GM23338 (cell line): ENCODE measurements at regions not wholly inside any gene's neighbourhood (a gene's known extent, or its start where the extent isn't known, plus 50 kb on each side); places are given as distances from the start of the nearest gene placed in this dataset.

Experiments
- ATAC-seq: fragments of 200-7000 bp; cut with Tn5 transposase; 3 replicates; pipeline ENCODE4 v1.9.1; 2020
- DNase-seq: peaks from one replicate; pipeline ENCODE4 v3.0.0-alpha.2; 2015; ENCODE audit warnings: low spot score
- H2AFZ ChIP-seq: fragments of 200-600 bp; sonication (generic); 2 replicates; pipeline ENCODE4 v1.8.0; 2016; ENCODE audit warnings: antibody characterized with exemption, mild to moderate bottlenecking, moderate library complexity
- H3F3A ChIP-seq: fragments of 200-600 bp; sonication (generic); replicated peaks from 2 replicates; pipeline ENCODE4 v1.8.0; 2017; ENCODE audit warnings: antibody characterized with exemption, mixed run types, low read depth
- H3K27ac ChIP-seq: fragments of 200-600 bp; sonication (generic); 2 replicates; pipeline ENCODE4 v1.6.1; 2016; ENCODE audit warnings: low read depth
- H3K27me3 ChIP-seq: fragments of 200-600 bp; sonication (generic); 2 replicates; pipeline ENCODE4 v1.8.0; 2016; ENCODE audit warnings: mild to moderate bottlenecking, mixed run types, moderate library complexity; ENCODE audit not compliant: insufficient read depth
- H3K36me3 ChIP-seq: fragments of 200-600 bp; sonication (generic); 2 replicates; pipeline ENCODE4 v1.8.0; 2016; ENCODE audit warnings: mild to moderate bottlenecking; ENCODE audit not compliant: insufficient read depth
- H3K4me1 ChIP-seq: fragments of 200-600 bp; sonication (generic); 2 replicates; pipeline ENCODE4 v1.8.0; 2016; ENCODE audit warnings: mild to moderate bottlenecking, moderate library complexity; ENCODE audit not compliant: insufficient read depth
- H3K4me2 ChIP-seq: fragments of 200-600 bp; sonication (generic); 2 replicates; pipeline ENCODE4 v1.7.1; 2017; ENCODE audit warnings: mixed run types
- H3K4me3 ChIP-seq: fragments of 200-600 bp; sonication (generic); 2 replicates; pipeline ENCODE4 v1.6.1; 2016; ENCODE audit warnings: mixed run types
- H3K79me2 ChIP-seq: fragments of 200-600 bp; sonication (generic); replicated peaks from 2 replicates; pipeline ENCODE4 v1.8.0; 2017; ENCODE audit warnings: mild to moderate bottlenecking; ENCODE audit not compliant: insufficient read depth
- H3K9me2 ChIP-seq: fragments of 200-600 bp; sonication (generic); 2 replicates; pipeline ENCODE4 v1.8.0; 2017; ENCODE audit not compliant: insufficient read depth
- H4K20me1 ChIP-seq: fragments of 200-600 bp; sonication (generic); replicated peaks from 2 replicates; pipeline ENCODE4 v1.8.0; 2017; ENCODE audit warnings: mild to moderate bottlenecking; ENCODE audit not compliant: insufficient read depth
- H3K27ac Mint-ChIP-seq: 2 replicates; pipeline ENCODE4 v1.8.0; 2020; ENCODE audit warnings: inconsistent platforms, mild to moderate bottlenecking, moderate library complexity, mixed read lengths
- H3K27me3 Mint-ChIP-seq: 3 replicates; pipeline ENCODE4 v1.8.0; 2022; ENCODE audit warnings: low read depth, mild to moderate bottlenecking, moderate library complexity, mixed read lengths, inconsistent platforms; ENCODE audit not compliant: insufficient read depth, poor library complexity
- H3K36me3 Mint-ChIP-seq: 3 replicates; pipeline ENCODE4 v1.8.0; 2021; ENCODE audit warnings: low read depth, mild to moderate bottlenecking, inconsistent platforms, moderate library complexity, mixed read lengths
- H3K4me1 Mint-ChIP-seq: 3 replicates; pipeline ENCODE4 v1.8.0; 2020; ENCODE audit warnings: mild to moderate bottlenecking, inconsistent platforms, mixed read lengths
- H3K4me3 Mint-ChIP-seq: 3 replicates; pipeline ENCODE4 v1.8.0; 2021; ENCODE audit warnings: moderate library complexity, mild to moderate bottlenecking, inconsistent platforms, mixed read lengths
- H3K9me3 Mint-ChIP-seq: 3 replicates; pipeline ENCODE4 v1.8.0; 2020; ENCODE audit warnings: moderate library complexity, mild to moderate bottlenecking, inconsistent platforms, mixed read lengths
- CREB1 ChIP-seq: fragments of 250-450 bp; sonication (Bioruptor Pico); IDR thresholded peaks from 2 replicates; pipeline ENCODE4 v1.5.0; 2020; ENCODE audit warnings: low read depth, mild to moderate bottlenecking, moderate library complexity
- CTCF ChIP-seq, 2 experiments: fragments of 200-600 bp in 1 of 2; sonication (generic) in 1 of 2; conservative IDR thresholded peaks; 2 replicates each; pipeline versions ENCODE4 v1.5.1 to v1.6.1; 2016 to 2017; ENCODE audit warnings: antibody characterized with exemption in 2 of 2, low read depth in 2 of 2, mild to moderate bottlenecking in 2 of 2, moderate library complexity in 1 of 2
- EZH2 ChIP-seq: fragments of 200-600 bp; sonication (generic); IDR thresholded peaks from one replicate; pipeline ENCODE4 v1.8.0; 2017; ENCODE audit warnings: antibody characterized with exemption, mild to moderate bottlenecking, low read depth; ENCODE audit not compliant: unreplicated experiment
- EZH2phosphoT487 ChIP-seq: fragments of 200-600 bp; sonication (generic); IDR thresholded peaks from one replicate; pipeline ENCODE4 v1.8.1; 2018; ENCODE audit warnings: antibody characterized with exemption; ENCODE audit not compliant: unreplicated experiment
- JUNB ChIP-seq: IDR thresholded peaks from one replicate; pipeline ENCODE4 v1.6.1; 2016; ENCODE audit warnings: antibody characterized with exemption; ENCODE audit not compliant: unreplicated experiment
- POLR2AphosphoS5 ChIP-seq: IDR thresholded peaks from 2 replicates; pipeline ENCODE4 v1.6.1; 2016; ENCODE audit warnings: antibody characterized with exemption, low read depth
- ZNF114 ChIP-seq: fragments of 250-450 bp; sonication (Bioruptor Pico); IDR thresholded peaks from 2 replicates; pipeline ENCODE4 v1.5.0; 2020; ENCODE audit warnings: mild to moderate bottlenecking, moderate library complexity
- ZNF331 ChIP-seq: fragments of 250-450 bp; sonication (Bioruptor Pico); IDR thresholded peaks from 2 replicates; pipeline ENCODE4 v1.5.0; 2020; ENCODE audit warnings: low read depth, mild to moderate bottlenecking, moderate library complexity
- TF ChIP-seq, protein P1 (sequence below): fragments of 250-450 bp; sonication (Bioruptor Pico); IDR thresholded peaks from 2 replicates; pipeline ENCODE4 v1.5.0; 2020; ENCODE audit warnings: mild to moderate bottlenecking, moderate library complexity

GRCh38 chr3:182697345-182697919 lies 95.9 kb upstream of the ATP11B start:
- Histone ChIP-seq H3K27ac (no peak overlapping the region), H4K20me1 (no peaks in the 10 kb centered on the region), H3F3A (no peaks in the 10 kb centered on the region), H3K4me3 (no peak overlapping the region), H3K4me2 (no peak overlapping the region), H2AFZ (peak overlapping the region; percentile 84; the same call in 1 of the 2 replicates), H3K79me2 (no peaks in the 10 kb centered on the region), H3K4me1 (0 out of 2 replicates have a peak, but pooled peaks cover 9% of the 10 kb centered on the region), H3K27me3 (no peaks in the 10 kb centered on the region), H3K36me3 (no peaks in the 10 kb centered on the region), H3K9me2 (no peaks in the 10 kb centered on the region)
- TF ChIP-seq CREB1 (CRISPR knock-in tag) (no peak), EZH2phosphoT487 (no peak), POLR2AphosphoS5 (no peak), EZH2 (no peak), ZNF114 (CRISPR knock-in tag) (no peak), JUNB (no peak), ZNF331 (no peak), CTCF (conservative IDR thresholded peaks at IDR 0.05; ENCODE audit: low read depth in 2 of 2) (no peak)
- TF ChIP-seq, protein P1, sequence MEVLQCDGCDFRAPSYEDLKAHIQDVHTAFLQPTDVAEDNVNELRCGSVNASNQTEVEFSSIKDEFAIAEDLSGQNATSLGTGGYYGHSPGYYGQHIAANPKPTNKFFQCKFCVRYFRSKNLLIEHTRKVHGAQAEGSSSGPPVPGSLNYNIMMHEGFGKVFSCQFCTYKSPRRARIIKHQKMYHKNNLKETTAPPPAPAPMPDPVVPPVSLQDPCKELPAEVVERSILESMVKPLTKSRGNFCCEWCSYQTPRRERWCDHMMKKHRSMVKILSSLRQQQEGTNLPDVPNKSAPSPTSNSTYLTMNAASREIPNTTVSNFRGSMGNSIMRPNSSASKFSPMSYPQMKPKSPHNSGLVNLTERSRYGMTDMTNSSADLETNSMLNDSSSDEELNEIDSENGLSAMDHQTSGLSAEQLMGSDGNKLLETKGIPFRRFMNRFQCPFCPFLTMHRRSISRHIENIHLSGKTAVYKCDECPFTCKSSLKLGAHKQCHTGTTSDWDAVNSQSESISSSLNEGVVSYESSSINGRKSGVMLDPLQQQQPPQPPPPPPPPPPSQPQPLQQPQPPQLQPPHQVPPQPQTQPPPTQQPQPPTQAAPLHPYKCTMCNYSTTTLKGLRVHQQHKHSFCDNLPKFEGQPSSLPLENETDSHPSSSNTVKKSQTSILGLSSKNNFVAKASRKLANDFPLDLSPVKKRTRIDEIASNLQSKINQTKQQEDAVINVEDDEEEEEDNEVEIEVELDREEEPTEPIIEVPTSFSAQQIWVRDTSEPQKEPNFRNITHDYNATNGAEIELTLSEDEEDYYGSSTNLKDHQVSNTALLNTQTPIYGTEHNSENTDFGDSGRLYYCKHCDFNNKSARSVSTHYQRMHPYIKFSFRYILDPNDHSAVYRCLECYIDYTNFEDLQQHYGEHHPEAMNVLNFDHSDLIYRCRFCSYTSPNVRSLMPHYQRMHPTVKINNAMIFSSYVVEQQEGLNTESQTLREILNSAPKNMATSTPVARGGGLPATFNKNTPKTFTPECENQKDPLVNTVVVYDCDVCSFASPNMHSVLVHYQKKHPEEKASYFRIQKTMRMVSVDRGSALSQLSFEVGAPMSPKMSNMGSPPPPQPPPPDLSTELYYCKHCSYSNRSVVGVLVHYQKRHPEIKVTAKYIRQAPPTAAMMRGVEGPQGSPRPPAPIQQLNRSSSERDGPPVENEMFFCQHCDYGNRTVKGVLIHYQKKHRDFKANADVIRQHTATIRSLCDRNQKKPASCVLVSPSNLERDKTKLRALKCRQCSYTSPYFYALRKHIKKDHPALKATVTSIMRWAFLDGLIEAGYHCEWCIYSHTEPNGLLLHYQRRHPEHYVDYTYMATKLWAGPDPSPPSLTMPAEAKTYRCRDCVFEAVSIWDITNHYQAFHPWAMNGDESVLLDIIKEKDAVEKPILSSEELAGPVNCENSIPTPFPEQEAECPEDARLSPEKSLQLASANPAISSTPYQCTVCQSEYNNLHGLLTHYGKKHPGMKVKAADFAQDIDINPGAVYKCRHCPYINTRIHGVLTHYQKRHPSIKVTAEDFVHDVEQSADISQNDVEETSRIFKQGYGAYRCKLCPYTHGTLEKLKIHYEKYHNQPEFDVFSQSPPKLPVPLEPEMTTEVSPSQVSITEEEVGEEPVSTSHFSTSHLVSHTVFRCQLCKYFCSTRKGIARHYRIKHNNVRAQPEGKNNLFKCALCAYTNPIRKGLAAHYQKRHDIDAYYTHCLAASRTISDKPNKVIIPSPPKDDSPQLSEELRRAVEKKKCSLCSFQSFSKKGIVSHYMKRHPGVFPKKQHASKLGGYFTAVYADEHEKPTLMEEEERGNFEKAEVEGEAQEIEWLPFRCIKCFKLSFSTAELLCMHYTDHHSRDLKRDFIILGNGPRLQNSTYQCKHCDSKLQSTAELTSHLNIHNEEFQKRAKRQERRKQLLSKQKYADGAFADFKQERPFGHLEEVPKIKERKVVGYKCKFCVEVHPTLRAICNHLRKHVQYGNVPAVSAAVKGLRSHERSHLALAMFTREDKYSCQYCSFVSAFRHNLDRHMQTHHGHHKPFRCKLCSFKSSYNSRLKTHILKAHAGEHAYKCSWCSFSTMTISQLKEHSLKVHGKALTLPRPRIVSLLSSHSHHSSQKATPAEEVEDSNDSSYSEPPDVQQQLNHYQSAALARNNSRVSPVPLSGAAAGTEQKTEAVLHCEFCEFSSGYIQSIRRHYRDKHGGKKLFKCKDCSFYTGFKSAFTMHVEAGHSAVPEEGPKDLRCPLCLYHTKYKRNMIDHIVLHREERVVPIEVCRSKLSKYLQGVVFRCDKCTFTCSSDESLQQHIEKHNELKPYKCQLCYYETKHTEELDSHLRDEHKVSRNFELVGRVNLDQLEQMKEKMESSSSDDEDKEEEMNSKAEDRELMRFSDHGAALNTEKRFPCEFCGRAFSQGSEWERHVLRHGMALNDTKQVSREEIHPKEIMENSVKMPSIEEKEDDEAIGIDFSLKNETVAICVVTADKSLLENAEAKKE (CRISPR knock-in tag) = no peak
- Mint-ChIP-seq H3K4me3 (no peak overlapping the region), H3K36me3 (no peaks in the 10 kb centered on the region), H3K4me1 (peaks cover 5% of the 10 kb centered on the region; the same call in 1 of the 3 replicates), H3K27ac (no peak overlapping the region; the same call in 1 of the 2 replicates), H3K27me3 (no peaks in the 10 kb centered on the region), H3K9me3 (no peaks in the 10 kb centered on the region; the same call in 2 of the 3 replicates)
- DNase-seq (no peak), ATAC-seq (no peak)
